KBM-7 (cell line): ENCODE measurements at regions not wholly inside any gene's neighbourhood (a gene's known extent, or its start where the extent isn't known, plus 50 kb on each side); places are given as distances from the start of the nearest gene placed in this dataset.
"Not testable (repeated sequence)": the region's sequence is repeated elsewhere in the genome, so short reads cannot be mapped to it uniquely, and the experiment has no call there.

Experiments
- DNase-seq: peaks from one replicate; pipeline ENCODE4 v3.0.0-alpha.2; 2015
- in situ Hi-C: fragments of 300-500 bp; cut with MboI; formaldehyde crosslinking; loops from 2 replicates; pipeline ENCODE4 v1.14.3; 2020; ENCODE audit warnings: low sequenced_read_pairs, low pct_unique_long_range_greater_than_20kb, mixed read lengths

DNA sequence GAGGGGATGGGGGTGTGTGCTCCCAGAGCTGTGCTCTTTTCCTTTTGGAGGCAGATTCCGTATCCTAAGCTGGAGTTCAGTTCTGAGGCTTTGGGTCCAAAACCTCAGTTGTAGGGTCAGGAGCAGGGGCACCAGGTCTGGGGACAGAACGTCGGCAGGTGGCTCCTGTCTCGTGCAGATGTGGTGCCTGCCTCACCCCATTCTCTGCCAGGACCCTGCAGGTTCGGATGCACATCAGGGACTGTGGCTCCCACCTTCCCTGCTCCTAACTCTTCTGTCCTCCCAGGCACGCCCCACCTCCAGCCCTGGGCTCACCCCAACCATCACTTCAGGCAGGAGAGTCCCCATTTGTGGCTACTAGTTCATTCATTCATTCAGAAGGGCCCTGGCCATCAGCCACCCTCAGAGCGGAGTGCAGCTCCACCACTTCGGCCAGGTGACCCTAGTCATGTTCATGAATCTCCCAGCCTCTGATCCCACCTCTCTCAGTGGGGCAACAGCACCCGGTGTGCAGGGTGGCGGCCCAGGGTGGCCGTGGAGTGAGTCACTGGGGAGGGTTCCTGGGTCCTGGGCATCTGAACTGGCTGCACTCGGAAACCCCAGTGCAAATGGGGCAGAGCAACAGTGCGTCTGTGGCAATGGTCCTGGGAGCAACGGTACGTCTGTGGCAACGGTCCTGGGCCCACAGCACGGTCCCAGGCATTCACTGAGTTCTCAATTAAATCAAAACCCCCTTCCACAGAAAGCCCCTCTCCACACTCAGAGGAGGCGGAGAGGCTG lies 100.8 kb upstream of the FAM20C start:
- DNase-seq = no peak
- in situ Hi-C loops = no loop called here

DNA sequence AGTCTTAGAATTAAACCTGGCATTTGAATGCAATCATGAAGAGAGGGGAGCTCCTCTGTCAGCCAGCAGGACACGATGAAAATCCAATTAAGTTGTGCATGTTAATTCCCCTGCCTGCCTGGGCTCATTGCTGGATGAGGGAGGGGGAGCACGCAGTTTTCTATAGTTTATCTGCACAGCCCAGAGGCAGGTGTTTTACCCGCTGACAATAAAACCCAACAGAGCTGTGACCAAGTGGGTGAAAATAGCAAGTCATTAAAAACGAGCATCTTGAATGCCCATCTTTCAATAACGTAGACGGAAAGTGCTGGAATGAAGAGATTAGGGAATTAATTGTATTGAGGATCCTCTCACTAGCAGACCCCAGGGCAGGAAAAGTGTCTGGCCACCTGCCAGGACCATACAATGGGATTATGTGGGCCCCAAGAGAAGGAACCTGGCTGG lies 100.1 kb upstream of the FAM20C start:
- in situ Hi-C loops = no loop called here

DNA sequence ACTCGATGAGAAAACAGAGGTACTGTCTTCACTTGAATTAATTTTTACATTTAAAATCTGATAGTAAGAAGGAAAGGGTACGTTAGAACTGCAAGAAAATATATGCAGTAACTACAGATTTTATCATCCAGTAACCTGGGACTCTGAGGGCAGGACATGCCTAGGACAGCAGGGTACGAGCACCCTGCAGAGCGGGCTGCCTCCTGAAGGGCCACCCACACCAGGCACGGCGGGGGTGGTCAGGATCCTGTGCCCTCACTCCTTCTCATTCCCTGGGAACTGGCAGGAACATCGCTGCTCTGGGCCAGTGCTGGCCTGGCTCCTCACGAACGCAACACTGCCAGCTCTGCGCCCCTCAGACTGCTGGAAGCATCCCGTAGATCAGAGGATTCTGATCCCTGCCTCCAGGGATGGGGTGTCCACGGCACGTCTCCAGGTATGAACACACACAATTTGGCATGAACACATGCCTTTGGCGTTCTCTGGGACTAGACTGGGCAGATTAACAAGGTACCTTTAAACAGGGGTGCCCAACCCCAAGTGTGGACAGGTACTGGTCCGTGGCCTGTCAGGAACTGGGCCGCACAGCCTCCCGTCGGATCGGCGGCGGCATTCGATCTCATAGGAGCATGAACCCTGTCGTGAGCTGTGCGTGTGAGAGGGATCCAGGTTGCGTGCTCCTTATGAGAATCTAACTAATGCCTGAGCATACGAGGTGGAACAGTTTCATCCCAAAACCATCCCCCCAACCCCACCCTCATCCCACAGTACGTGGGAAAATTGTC lies 99.3 kb upstream of the FAM20C start:
- in situ Hi-C loops = no loop called here
- DNase-seq = no peak

More for the DNA sequence above, 100.1 kb upstream of the FAM20C start:
- DNase-seq = no peak

DNA sequence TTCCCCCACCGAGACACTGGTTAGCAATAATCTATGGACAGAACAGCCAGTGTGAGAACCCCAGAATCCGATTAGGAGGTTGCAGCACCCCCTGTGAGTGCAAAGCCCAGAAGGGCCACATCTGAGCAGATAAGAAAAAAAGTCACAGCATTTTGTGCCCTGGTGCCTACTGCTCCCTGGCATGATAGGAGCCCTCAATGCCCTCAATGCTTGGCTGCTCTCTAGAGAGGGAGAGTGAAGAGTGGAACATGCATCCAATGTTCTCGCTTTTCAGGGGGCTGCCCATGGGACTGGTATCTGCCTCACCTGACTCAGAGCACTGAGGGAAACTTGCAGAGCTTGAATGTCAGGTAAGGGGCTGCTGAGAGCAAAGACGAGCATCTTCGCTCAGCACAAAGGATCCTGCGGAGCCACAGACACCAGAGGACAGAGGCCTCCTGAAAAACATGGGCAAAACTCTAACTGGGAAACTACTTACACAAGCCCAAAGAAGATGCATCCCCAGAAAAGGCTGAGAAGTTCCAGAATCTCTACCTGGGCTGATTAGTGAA lies 98.0 kb upstream of the FAM20C start:
- no peak for DNase-seq
- in situ Hi-C loops = no loop called here

DNA sequence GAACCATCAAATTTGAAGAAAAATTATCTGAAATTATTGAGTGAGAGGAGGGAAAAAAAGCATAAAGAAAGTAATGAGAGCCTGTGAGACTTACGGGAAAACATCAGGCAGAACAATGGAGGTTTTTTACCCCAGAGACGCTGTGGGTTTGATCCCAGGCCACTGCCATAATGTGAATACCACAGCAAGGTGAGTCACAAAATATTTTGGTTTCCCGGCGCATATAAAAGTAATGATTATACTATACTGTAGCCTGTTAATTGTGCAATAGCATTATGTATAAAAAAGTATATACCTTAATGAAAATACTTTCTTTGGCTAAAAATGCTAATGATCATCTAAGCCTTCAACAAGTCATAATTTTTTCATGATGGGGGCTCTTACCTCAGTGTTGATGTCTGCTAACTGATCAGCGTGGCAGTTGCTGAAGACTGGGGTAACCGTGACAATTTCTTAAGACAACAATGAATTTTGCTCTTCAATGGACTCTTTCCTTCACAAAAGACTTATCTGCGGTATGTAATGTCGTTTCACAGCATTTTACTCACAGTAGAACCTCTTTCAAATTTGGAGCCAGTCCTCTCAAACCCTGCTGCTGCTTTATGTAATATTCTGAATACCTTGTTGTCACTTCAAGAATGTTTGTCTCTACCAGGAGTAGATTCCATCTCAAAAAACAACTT lies 97.0 kb upstream of the FAM20C start:
- in situ Hi-C loops = no loop called here
- DNase-seq = no peak

DNA sequence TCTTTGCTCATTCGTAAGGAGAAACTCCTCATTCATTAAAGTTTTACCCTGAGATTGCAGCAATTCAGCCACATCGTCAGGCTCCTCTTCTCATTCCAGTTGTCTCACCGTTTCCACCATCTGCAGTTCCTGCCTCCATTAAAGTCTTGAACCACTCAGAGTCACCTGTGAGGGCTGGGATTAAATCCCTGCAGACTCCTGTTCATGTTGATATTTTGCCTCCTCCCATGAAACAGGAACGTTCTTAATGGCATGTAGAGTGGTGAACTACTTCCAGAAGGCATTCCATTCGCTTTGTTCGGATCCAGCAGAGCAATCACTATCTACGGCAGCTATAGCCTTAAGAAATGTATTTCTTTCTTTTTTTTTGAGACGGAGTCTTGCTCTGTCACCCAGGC lies 96.5 kb upstream of the FAM20C start:
- DNase-seq = no peak
- in situ Hi-C loops = no loop called here

DNA sequence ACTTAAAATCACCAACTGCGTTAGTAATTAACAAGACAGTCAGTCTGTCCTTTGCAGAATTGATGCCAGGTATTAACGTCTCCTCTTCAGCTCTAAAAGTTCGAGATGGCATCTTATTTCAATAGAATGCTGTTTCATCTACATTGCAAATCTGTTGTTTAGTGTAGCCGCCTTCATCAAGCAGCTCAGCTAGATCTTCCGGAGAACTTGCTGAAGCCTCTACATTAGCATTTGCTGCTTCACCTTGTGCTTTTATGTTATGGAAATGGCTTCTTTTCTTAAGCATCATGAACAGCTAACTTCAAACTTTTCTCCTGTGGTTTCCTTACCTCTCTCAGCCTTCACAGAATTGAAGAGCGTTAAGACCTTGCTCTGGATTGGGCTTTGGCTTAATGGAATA lies 95.5 kb upstream of the FAM20C start:
- in situ Hi-C loops = no loop called here
- no peak for DNase-seq

DNA sequence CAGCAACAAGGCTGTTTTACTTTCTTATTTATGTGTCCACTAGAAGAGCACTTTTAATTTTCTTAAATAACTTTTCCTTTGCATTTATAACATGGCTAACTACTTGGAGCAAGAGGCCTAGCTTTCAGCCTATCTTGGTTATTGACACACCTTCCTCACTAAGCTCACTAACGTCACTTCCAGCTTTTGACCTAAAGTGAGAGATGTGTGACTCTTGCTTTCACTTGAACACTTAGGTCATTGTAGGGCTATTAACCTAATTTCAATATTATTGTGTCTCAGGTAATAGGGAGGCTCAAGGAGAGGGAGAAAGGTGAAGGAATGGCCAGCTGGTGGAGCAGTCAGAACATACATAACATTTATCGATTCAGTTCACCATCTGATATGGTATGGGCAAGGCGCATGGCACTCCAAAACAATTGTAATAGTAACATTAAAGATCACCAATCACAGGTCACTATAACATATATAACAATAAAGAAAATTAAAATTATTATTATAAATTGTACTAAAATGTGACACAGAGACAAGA lies 95.0 kb upstream of the FAM20C start:
- in situ Hi-C loops = no loop called here
- DNase-seq = no peak

DNA sequence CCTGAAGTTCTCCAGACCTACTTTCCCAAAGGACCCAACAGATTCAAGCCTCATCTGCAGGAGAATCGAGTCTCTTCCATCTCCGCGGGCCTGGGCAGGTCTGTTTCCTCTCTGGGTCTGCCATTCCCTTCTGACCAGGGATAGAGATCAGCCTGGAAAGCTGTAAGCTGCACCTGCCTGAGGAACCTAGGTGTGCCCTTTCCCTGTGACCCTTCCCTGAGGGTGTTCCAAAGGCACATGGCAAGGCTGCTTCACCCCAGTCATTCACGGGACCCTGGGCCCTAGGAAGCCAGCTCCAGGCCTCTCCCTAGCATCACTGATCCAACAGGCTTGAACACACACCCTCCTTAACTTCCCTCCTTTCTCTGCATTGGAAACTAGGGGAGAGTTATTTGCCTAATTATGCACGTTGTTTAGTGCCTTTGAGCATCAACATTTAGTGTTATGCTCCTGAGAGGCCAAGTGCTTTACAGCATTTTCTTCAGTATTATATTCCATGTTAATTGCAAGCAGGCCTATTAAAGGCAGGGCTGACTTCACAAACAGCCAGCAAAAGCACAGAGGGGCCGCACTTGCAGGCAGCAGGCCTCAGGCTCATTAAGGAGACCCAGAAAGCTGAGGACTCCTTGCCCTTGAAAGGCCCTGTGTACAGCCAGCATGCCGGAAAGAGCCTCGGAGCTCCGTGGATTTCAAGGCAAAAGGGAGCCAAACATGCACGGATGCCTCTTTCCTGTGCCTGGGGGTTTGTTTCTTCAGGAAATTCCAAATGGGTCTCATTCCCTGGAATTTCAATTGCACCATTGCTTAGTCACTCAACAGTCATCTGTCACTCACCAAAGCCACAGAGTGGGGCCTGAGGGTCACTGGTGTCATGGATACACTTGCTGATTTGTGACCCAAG lies 91.0 kb upstream of the FAM20C start:
- in situ Hi-C loops = no loop called here

DNA sequence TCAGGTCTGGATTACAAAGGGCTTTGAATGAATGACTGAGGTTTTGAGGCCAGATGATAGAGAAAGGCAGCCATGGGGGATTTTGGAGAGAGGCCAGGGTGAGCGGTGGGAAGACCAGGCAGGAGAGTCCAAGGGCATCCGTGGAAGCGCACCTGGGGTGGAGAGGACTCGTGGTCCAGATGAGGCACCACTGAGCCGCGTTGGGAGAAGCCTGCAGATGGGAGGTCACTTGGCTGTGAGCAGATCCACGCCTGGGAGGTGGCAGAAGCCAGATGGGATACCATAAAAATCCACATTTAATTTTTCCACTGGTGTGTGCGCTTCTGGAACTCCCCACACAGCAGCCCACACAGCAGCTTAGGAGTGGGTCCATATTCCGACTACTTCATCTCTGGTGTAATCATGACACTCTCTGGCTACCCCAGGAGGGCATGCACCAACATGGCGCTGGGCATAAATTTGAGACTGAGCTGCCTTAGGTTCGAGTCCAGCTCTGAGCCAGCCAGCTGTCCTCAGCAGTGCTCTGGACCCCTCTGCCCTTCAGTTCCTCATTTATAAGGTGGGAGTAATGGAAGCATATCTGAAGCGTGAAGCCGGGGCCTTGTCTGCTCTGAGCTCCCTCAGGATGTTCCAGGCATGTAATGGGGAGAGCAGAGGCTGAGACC lies 90.2 kb upstream of the FAM20C start:
- no peak for DNase-seq
- in situ Hi-C loops = no loop called here

More for the DNA sequence above, 91.0 kb upstream of the FAM20C start:
- DNase-seq = no peak

DNA sequence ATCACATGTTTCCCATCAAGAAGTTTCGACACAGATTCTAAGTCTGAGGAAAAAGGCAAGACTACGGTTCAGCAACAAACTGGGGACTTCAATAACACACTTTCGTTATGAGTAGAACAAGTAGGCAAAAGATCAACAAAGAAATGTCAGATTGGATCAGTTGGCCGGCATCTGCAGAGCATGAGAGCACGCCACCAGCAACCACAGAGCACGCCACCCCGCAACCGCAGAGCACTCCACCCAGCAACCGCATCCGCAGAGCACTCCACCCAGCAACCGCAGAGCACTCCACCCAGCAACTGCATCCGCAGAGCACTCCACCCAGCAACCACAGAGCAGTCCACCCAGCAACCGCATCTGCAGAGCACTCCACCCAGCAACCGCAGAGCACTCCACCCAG lies 89.7 kb upstream of the FAM20C start:
- in situ Hi-C loops = no loop called here
- DNase-seq = no peak

DNA sequence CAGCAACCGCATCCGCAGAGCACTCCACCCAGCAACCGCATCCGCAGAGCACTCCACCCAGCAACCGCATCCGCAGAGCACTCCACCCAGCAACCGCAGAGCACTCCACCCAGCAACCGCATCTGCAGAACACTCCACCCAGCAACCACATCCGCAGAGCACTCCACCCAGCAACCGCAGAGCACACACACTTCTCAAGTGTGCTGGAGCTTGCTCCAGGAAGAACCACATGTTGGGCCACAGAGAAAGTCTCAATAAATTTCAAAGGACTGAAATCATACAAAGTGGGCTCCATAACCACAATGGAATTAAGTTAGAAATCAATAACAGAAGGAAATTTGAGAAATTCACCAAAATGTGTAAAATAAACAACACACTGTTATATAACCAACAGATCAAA lies 88.4 kb upstream of the FAM20C start:
- in situ Hi-C loops, DNase-seq: not testable (repeated sequence)

DNA sequence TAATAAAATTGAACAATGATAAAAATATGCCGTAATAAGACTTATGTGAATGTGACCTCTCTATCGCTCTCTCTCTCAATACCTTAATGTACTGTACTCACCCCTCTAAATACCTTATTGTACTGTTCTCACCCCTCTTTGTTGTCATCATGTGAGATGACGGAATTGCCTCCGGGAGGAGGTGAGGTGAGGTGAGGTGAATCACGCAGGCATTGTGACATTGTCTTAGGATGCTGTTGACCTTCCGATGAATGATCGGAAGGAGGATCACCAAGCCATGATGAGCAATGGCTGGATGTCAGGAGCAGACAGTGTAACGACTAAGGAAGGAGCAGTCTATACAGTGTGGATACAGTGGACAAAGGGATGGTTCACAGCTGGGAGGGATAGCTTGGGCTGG lies 87.4 kb upstream of the FAM20C start:
- no peak for DNase-seq
- in situ Hi-C loops = no loop called here

DNA sequence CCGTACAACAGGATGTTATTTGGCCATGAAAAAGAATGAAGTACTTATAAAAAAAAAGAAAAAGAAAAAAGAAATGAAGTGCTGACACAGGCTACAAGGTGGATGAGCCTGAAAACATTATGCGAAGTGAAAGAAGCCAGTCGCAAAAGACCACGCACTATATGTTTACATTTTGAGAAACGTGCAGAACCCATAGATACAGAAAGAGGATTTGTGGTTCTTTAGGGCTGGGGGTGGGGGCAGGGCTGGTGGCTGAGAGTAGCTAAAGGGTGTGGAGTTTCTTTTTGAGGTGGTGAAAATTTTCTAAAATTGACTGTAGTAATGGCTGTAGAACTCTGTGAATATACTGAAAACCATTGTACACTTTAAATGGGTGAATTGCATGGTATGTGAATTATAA lies 86.0 kb upstream of the FAM20C start:
- in situ Hi-C loops = no loop called here
- DNase-seq = no peak

DNA sequence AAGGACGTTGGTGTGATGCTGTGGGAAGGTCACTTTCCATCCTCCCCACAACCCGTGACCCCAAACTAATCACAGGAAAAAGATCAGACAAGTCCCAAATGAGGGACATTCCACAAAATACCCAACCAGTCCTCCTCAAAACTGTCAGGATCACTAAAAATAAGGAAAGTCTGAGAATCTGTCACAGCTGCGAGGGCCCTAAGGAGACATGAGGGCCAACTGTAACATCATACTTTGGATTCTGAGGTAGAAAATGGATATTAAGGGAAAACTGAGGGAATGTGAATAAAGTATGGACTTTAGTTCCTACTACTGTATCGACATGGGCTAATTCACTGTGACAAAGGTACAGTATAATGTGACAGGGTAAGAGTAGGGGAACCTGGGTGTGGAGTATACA lies 85.1 kb upstream of the FAM20C start:
- in situ Hi-C loops = no loop called here
- no peak for DNase-seq

DNA sequence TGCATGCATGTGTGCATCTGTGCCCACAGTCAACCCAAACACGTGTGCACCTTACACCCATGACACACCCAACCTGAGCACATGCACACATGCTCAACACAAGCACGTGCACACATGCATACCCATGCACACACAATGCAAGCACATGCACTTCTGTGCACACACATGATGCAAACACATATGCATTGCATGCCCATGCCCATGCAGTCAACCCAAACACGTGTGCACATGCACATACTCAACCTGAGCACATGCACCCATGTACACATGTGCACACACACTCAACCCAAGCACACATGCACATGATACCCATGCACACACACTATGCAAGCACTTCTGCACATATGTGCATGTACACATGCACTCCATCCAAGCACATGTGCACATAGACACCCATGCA lies 84.5 kb upstream of the FAM20C start:
- DNase-seq = no peak
- in situ Hi-C loops = no loop called here

DNA sequence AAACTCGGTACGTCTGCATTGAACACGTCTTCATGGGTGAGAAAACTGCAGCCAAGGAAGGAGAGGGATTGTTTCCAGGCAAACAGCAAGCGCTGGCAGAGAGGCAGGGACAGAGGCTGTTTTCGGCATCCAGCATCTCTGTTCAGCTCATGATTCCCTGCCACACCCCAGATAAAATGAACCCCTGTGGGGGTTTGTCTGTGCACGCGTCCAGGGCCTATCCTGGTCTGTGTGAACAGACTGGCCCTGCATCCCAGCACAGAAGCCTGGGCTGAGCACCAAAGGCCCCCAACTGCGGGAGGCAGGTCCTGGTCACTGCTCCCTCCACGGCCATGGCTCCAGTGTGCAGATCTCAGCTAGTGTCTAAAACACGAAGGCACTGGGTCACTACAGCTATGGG lies 83.3 kb upstream of the FAM20C start:
- in situ Hi-C loops = no loop called here
- no peak for DNase-seq

DNA sequence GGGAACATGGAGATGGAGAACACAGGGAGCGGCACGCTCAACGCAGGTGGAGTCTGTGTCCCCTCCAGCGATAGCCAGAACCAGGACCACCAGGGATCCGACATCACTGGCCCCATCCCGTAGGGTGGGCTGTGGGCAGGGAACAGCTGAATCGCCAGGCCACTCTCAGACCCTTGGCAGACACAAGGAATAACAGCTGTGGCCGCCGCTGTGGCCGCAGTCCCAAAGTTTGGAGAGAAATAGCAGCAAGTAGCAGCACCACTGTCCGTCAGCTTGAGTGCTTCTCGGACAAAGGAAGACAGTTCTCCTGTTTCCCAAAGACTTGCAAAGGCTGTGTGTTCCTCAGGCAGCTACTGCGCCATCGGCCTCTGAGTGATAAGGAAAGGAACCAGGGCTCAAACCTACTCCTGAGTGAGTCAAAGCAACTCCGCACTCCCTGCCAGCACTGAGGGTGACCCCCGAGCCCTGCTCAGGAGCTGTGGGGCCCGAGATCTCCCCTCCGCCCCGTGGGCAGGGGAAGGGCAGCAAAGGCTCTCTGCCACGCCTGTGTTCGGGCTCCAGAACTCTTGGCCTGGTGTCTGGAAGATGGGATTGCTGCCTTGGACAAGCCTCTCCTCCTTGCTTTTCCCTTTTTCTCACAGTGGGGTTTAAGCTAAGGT lies 82.3 kb upstream of the FAM20C start:
- in situ Hi-C loops = no loop called here

More for the DNA sequence above, 82.3 kb upstream of the FAM20C start:
- DNase-seq = no peak
